GM23338 (cell line): ENCODE measurements at regions not wholly inside any gene's neighbourhood (a gene's known extent, or its start where the extent isn't known, plus 50 kb on each side); places are given as distances from the start of the nearest gene placed in this dataset.

Experiments
- ATAC-seq: fragments of 200-7000 bp; cut with Tn5 transposase; 3 replicates; pipeline ENCODE4 v1.9.1; 2020
- DNase-seq: peaks from one replicate; pipeline ENCODE4 v3.0.0-alpha.2; 2015; ENCODE audit warnings: low spot score
- H2AFZ ChIP-seq: fragments of 200-600 bp; sonication (generic); 2 replicates; pipeline ENCODE4 v1.8.0; 2016; ENCODE audit warnings: antibody characterized with exemption, mild to moderate bottlenecking, moderate library complexity
- H3F3A ChIP-seq: fragments of 200-600 bp; sonication (generic); replicated peaks from 2 replicates; pipeline ENCODE4 v1.8.0; 2017; ENCODE audit warnings: antibody characterized with exemption, mixed run types, low read depth
- H3K27ac ChIP-seq: fragments of 200-600 bp; sonication (generic); 2 replicates; pipeline ENCODE4 v1.6.1; 2016; ENCODE audit warnings: low read depth
- H3K27me3 ChIP-seq: fragments of 200-600 bp; sonication (generic); 2 replicates; pipeline ENCODE4 v1.8.0; 2016; ENCODE audit warnings: mild to moderate bottlenecking, mixed run types, moderate library complexity; ENCODE audit not compliant: insufficient read depth
- H3K36me3 ChIP-seq: fragments of 200-600 bp; sonication (generic); 2 replicates; pipeline ENCODE4 v1.8.0; 2016; ENCODE audit warnings: mild to moderate bottlenecking; ENCODE audit not compliant: insufficient read depth
- H3K4me1 ChIP-seq: fragments of 200-600 bp; sonication (generic); 2 replicates; pipeline ENCODE4 v1.8.0; 2016; ENCODE audit warnings: mild to moderate bottlenecking, moderate library complexity; ENCODE audit not compliant: insufficient read depth
- H3K4me2 ChIP-seq: fragments of 200-600 bp; sonication (generic); 2 replicates; pipeline ENCODE4 v1.7.1; 2017; ENCODE audit warnings: mixed run types
- H3K4me3 ChIP-seq: fragments of 200-600 bp; sonication (generic); 2 replicates; pipeline ENCODE4 v1.6.1; 2016; ENCODE audit warnings: mixed run types
- H3K79me2 ChIP-seq: fragments of 200-600 bp; sonication (generic); replicated peaks from 2 replicates; pipeline ENCODE4 v1.8.0; 2017; ENCODE audit warnings: mild to moderate bottlenecking; ENCODE audit not compliant: insufficient read depth
- H3K9me2 ChIP-seq: fragments of 200-600 bp; sonication (generic); 2 replicates; pipeline ENCODE4 v1.8.0; 2017; ENCODE audit not compliant: insufficient read depth
- H4K20me1 ChIP-seq: fragments of 200-600 bp; sonication (generic); replicated peaks from 2 replicates; pipeline ENCODE4 v1.8.0; 2017; ENCODE audit warnings: mild to moderate bottlenecking; ENCODE audit not compliant: insufficient read depth
- H3K27ac Mint-ChIP-seq: 2 replicates; pipeline ENCODE4 v1.8.0; 2020; ENCODE audit warnings: inconsistent platforms, mild to moderate bottlenecking, moderate library complexity, mixed read lengths
- H3K27me3 Mint-ChIP-seq: 3 replicates; pipeline ENCODE4 v1.8.0; 2022; ENCODE audit warnings: low read depth, mild to moderate bottlenecking, moderate library complexity, mixed read lengths, inconsistent platforms; ENCODE audit not compliant: insufficient read depth, poor library complexity
- H3K36me3 Mint-ChIP-seq: 3 replicates; pipeline ENCODE4 v1.8.0; 2021; ENCODE audit warnings: low read depth, mild to moderate bottlenecking, inconsistent platforms, moderate library complexity, mixed read lengths
- H3K4me1 Mint-ChIP-seq: 3 replicates; pipeline ENCODE4 v1.8.0; 2020; ENCODE audit warnings: mild to moderate bottlenecking, inconsistent platforms, mixed read lengths
- H3K4me3 Mint-ChIP-seq: 3 replicates; pipeline ENCODE4 v1.8.0; 2021; ENCODE audit warnings: moderate library complexity, mild to moderate bottlenecking, inconsistent platforms, mixed read lengths
- H3K9me3 Mint-ChIP-seq: 3 replicates; pipeline ENCODE4 v1.8.0; 2020; ENCODE audit warnings: moderate library complexity, mild to moderate bottlenecking, inconsistent platforms, mixed read lengths
- CREB1 ChIP-seq: fragments of 250-450 bp; sonication (Bioruptor Pico); IDR thresholded peaks from 2 replicates; pipeline ENCODE4 v1.5.0; 2020; ENCODE audit warnings: low read depth, mild to moderate bottlenecking, moderate library complexity
- ETS1 ChIP-seq: IDR thresholded peaks from 2 replicates; pipeline ENCODE4 v1.6.1; 2016; ENCODE audit warnings: antibody characterized with exemption
- EZH2 ChIP-seq: fragments of 200-600 bp; sonication (generic); IDR thresholded peaks from one replicate; pipeline ENCODE4 v1.8.0; 2017; ENCODE audit warnings: antibody characterized with exemption, mild to moderate bottlenecking, low read depth; ENCODE audit not compliant: unreplicated experiment
- EZH2phosphoT487 ChIP-seq: fragments of 200-600 bp; sonication (generic); IDR thresholded peaks from one replicate; pipeline ENCODE4 v1.8.1; 2018; ENCODE audit warnings: antibody characterized with exemption; ENCODE audit not compliant: unreplicated experiment
- JUNB ChIP-seq: IDR thresholded peaks from one replicate; pipeline ENCODE4 v1.6.1; 2016; ENCODE audit warnings: antibody characterized with exemption; ENCODE audit not compliant: unreplicated experiment
- NANOG ChIP-seq: IDR thresholded peaks from 2 replicates; pipeline ENCODE4 v1.6.1; 2016; ENCODE audit warnings: antibody characterized with exemption, borderline replicate concordance
- POLR2AphosphoS5 ChIP-seq: IDR thresholded peaks from 2 replicates; pipeline ENCODE4 v1.6.1; 2016; ENCODE audit warnings: antibody characterized with exemption, low read depth
- REST ChIP-seq: IDR thresholded peaks from one replicate; pipeline ENCODE4 v1.6.1; 2018; ENCODE audit warnings: antibody characterized with exemption; ENCODE audit not compliant: unreplicated experiment
- STAT1 ChIP-seq: IDR thresholded peaks from one replicate; pipeline ENCODE4 v1.6.1; 2016; ENCODE audit warnings: antibody characterized with exemption; ENCODE audit not compliant: unreplicated experiment
- ZNF114 ChIP-seq: fragments of 250-450 bp; sonication (Bioruptor Pico); IDR thresholded peaks from 2 replicates; pipeline ENCODE4 v1.5.0; 2020; ENCODE audit warnings: mild to moderate bottlenecking, moderate library complexity
- ZNF331 ChIP-seq: fragments of 250-450 bp; sonication (Bioruptor Pico); IDR thresholded peaks from 2 replicates; pipeline ENCODE4 v1.5.0; 2020; ENCODE audit warnings: low read depth, mild to moderate bottlenecking, moderate library complexity
- ZNF462 ChIP-seq: fragments of 250-450 bp; sonication (Bioruptor Pico); IDR thresholded peaks from 2 replicates; pipeline ENCODE4 v1.5.0; 2020; ENCODE audit warnings: mild to moderate bottlenecking, moderate library complexity

- H3K27ac Mint-ChIP-seq, result no peak overlapping the region
Observed at GRCh38 chr1:94319319-94320102, 82.1 kb upstream of the ARHGAP29 start.

More at GRCh38 chr1:94319319-94320102, 82.1 kb upstream of the ARHGAP29 start:
- no peaks in the 10 kb centered on the region for H3K36me3 Mint-ChIP-seq
- Histone ChIP-seq H2AFZ (peak overlapping the region; percentile 89), H3K36me3 (no peaks in the 10 kb centered on the region), H4K20me1 (no peaks in the 10 kb centered on the region), H3K79me2 (no peaks in the 10 kb centered on the region), H3K4me2 (peak overlapping the region; percentile 33; the same call in 1 of the 2 replicates), H3K4me1 (peaks cover 48% of the 10 kb centered on the region), H3F3A (no peaks in the 10 kb centered on the region; the same call in 1 of the 2 replicates), H3K9me2 (no peaks in the 10 kb centered on the region), H3K27me3 (no peaks in the 10 kb centered on the region), H3K27ac (no peak overlapping the region), H3K4me3 (no peak overlapping the region)
- H3K9me3 Mint-ChIP-seq, result no peaks in the 10 kb centered on the region; the same call in 2 of the 3 replicates
- TF ChIP-seq JUNB (no peak), CREB1 (CRISPR knock-in tag) (no peak), NANOG (no peak), ZNF462 (CRISPR knock-in tag) (no peak), POLR2AphosphoS5 (no peak), ZNF114 (CRISPR knock-in tag) (no peak), ZNF331 (no peak), EZH2phosphoT487 (no peak), EZH2 (no peak), REST (no peak), STAT1 (no peak), ETS1 (no peak)
- DNase-seq (no peak), ATAC-seq (peak; percentile 31; the same call in 1 of the 3 replicates)
- peaks cover 43% of the 10 kb centered on the region for H3K4me1 Mint-ChIP-seq
- H3K4me3 Mint-ChIP-seq, result no peak overlapping the region; the same call in 2 of the 3 replicates
- H3K27me3 Mint-ChIP-seq, result peaks cover 2% of the 10 kb centered on the region
